ENCODE measurements at regions not wholly inside any gene's neighbourhood (a gene's known extent, or its start where the extent isn't known, plus 50 kb on each side); places are given as distances from the start of the nearest gene placed in this dataset.

- intact Hi-C loops (cut with DNase I), result no loop called here
- no peak for TF ChIP-seq CTCF (IDR thresholded peaks at IDR 0.05)
- H3K9me3 ChIP-seq, result no peaks in the 10 kb centered on the region
- no peaks in the 10 kb centered on the region for H3K4me1 ChIP-seq
- no peak overlapping the region for H3K9ac ChIP-seq (ENCODE audit: low read depth in 2 of 2, low read length in 2 of 2)
- H3K36me3 ChIP-seq, result no peaks in the 10 kb centered on the region
- no peak overlapping the region for H3K4me3 ChIP-seq
- no peaks in the 10 kb centered on the region for H3K27me3 ChIP-seq
- no peak overlapping the region for H3K27ac ChIP-seq
- DNase-seq, result no peak
Observed at GRCh38 chr4:12963291-12963690, 520.8 kb downstream of the RAB28 start.

GRCh38 chr4:12961713-12962112 is 522.4 kb downstream of the RAB28 start:
- Histone ChIP-seq H3K27ac (no peak overlapping the region), H3K9me3 (no peaks in the 10 kb centered on the region), H3K4me1 (no peaks in the 10 kb centered on the region), H3K27me3 (no peaks in the 10 kb centered on the region), H3K9ac (ENCODE audit: low read depth in 2 of 2, low read length in 2 of 2) (no peak overlapping the region), H3K36me3 (no peaks in the 10 kb centered on the region), H3K4me3 (no peak overlapping the region)
- intact Hi-C loops (cut with DNase I), result no loop called here
- TF ChIP-seq CTCF (IDR thresholded peaks at IDR 0.05), result no peak
- no peak for DNase-seq

GRCh38 chr4:12958436-12958835 is 525.7 kb downstream of the RAB28 start:
- intact Hi-C loops (cut with DNase I), result no loop called here

GRCh38 chr4:12957108-12957507 is 527.0 kb downstream of the RAB28 start:
- Histone ChIP-seq H3K36me3 (no peaks in the 10 kb centered on the region), H3K27me3 (no peaks in the 10 kb centered on the region), H3K4me3 (no peak overlapping the region), H3K9me3 (no peaks in the 10 kb centered on the region), H3K4me1 (no peaks in the 10 kb centered on the region), H3K27ac (no peak overlapping the region), H3K9ac (ENCODE audit: low read depth in 2 of 2, low read length in 2 of 2) (no peak overlapping the region)
- no peak for TF ChIP-seq CTCF (IDR thresholded peaks at IDR 0.05)
- intact Hi-C loops (cut with DNase I), result no loop called here
- DNase-seq, result no peak

More at GRCh38 chr4:12958436-12958835, 525.7 kb downstream of the RAB28 start:
- DNase-seq, result no peak
- H3K9ac ChIP-seq (ENCODE audit: low read depth in 2 of 2, low read length in 2 of 2), result no peak overlapping the region
- H3K27me3 ChIP-seq, result no peaks in the 10 kb centered on the region
- H3K27ac ChIP-seq, result no peak overlapping the region
- H3K4me3 ChIP-seq, result no peak overlapping the region
- H3K9me3 ChIP-seq, result no peaks in the 10 kb centered on the region
- no peaks in the 10 kb centered on the region for H3K4me1 ChIP-seq
- no peak for TF ChIP-seq CTCF (IDR thresholded peaks at IDR 0.05)
- no peaks in the 10 kb centered on the region for H3K36me3 ChIP-seq

GRCh38 chr4:12956026-12956425 is 528.1 kb downstream of the RAB28 start:
- Histone ChIP-seq H3K27me3 (no peaks in the 10 kb centered on the region), H3K4me3 (no peak overlapping the region), H3K4me1 (no peaks in the 10 kb centered on the region), H3K9ac (ENCODE audit: low read depth in 2 of 2, low read length in 2 of 2) (no peak overlapping the region), H3K36me3 (no peaks in the 10 kb centered on the region), H3K27ac (no peak overlapping the region), H3K9me3 (no peaks in the 10 kb centered on the region)
- no peak for DNase-seq
- intact Hi-C loops (cut with DNase I), result no loop called here
- no peak for TF ChIP-seq CTCF (IDR thresholded peaks at IDR 0.05)

Measured in colonic mucosa (tissue), 4 donors.